ENCODE measurements at regions not wholly inside any gene's neighbourhood (a gene's known extent, or its start where the extent isn't known, plus 50 kb on each side); places are given as distances from the start of the nearest gene placed in this dataset.

DNA sequence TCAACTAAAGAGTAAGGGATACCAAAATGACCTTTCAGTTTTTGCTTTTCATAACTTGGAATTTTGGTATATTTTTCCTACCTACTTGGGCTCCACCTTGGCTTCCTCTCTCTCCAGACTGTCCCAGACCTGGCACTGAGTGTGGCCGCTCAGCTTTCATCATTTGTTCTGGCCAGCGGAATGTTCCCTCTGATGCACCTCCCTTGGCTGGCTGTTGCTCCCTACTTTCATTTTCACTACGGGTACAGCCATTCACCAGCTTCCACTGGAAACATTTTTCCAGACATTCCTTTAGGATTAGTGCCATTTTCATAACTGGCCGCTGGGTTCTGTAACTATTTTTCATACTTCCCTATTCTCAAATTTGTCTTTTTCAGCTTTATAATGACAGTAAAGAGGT lies 487.4 kb downstream of the TENT5A start:
- TF ChIP-seq REST (IDR thresholded peaks at IDR 0.05; ENCODE audit: insufficient replicate concordance, low read depth) = no peak
- TF ChIP-seq, protein P1, sequence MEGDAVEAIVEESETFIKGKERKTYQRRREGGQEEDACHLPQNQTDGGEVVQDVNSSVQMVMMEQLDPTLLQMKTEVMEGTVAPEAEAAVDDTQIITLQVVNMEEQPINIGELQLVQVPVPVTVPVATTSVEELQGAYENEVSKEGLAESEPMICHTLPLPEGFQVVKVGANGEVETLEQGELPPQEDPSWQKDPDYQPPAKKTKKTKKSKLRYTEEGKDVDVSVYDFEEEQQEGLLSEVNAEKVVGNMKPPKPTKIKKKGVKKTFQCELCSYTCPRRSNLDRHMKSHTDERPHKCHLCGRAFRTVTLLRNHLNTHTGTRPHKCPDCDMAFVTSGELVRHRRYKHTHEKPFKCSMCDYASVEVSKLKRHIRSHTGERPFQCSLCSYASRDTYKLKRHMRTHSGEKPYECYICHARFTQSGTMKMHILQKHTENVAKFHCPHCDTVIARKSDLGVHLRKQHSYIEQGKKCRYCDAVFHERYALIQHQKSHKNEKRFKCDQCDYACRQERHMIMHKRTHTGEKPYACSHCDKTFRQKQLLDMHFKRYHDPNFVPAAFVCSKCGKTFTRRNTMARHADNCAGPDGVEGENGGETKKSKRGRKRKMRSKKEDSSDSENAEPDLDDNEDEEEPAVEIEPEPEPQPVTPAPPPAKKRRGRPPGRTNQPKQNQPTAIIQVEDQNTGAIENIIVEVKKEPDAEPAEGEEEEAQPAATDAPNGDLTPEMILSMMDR (IDR thresholded peaks at IDR 0.05; ENCODE audit: insufficient read depth, low read length) = no peak
- no peak for TF ChIP-seq POLR2AphosphoS5 (IDR thresholded peaks at IDR 0.05; ENCODE audit: low read depth)

All from HL-60 (cell line).